ENCODE measurements at regions not wholly inside any gene's neighbourhood (a gene's known extent, or its start where the extent isn't known, plus 50 kb on each side); places are given as distances from the start of the nearest gene placed in this dataset.
A peak's percentile ranks its signal among the peaks of the same experiment; 100 is the strongest.

DNA sequence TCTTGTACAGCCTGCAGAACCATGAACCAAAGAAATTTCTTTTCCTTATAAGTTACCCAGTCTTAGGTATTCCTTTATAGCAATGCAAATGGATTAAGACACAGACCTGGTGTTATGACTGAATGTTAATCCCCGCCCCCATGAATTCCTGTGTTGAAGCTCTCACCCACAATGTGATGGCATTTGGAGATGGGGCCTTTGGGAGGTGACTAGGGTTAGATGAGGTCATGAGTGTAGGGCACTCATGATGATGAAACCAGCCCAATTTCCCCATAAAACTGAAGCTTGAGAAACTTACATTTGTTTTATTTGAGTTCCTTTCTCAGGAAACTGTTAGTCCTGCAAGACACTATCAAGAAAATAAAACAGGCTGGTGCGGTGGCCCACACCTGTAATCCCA lies 115.8 kb upstream of the THY1 start:
- TF ChIP-seq, protein P1, sequence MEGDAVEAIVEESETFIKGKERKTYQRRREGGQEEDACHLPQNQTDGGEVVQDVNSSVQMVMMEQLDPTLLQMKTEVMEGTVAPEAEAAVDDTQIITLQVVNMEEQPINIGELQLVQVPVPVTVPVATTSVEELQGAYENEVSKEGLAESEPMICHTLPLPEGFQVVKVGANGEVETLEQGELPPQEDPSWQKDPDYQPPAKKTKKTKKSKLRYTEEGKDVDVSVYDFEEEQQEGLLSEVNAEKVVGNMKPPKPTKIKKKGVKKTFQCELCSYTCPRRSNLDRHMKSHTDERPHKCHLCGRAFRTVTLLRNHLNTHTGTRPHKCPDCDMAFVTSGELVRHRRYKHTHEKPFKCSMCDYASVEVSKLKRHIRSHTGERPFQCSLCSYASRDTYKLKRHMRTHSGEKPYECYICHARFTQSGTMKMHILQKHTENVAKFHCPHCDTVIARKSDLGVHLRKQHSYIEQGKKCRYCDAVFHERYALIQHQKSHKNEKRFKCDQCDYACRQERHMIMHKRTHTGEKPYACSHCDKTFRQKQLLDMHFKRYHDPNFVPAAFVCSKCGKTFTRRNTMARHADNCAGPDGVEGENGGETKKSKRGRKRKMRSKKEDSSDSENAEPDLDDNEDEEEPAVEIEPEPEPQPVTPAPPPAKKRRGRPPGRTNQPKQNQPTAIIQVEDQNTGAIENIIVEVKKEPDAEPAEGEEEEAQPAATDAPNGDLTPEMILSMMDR (IDR thresholded peaks at IDR 0.05; ENCODE audit: poor library complexity, severe bottlenecking): no peak
- H3K4me3 ChIP-seq (ENCODE audit: severe bottlenecking): no peak overlapping the region
- no peaks in the 10 kb centered on the region for H3K36me3 ChIP-seq (ENCODE audit: low read depth)
- H3K27me3 ChIP-seq (ENCODE audit: insufficient read depth, poor library complexity, severe bottlenecking): no peaks in the 10 kb centered on the region
- H3K27ac ChIP-seq (ENCODE audit: poor library complexity, severe bottlenecking): no peak overlapping the region
- ATAC-seq (ENCODE audit: low read depth) (no peak), DNase-seq (ENCODE audit: low spot score) (peak; percentile 12)
- no peaks in the 10 kb centered on the region for H3K9me3 ChIP-seq (ENCODE audit: severe bottlenecking)
- H3K4me1 ChIP-seq (ENCODE audit: insufficient read depth, poor library complexity, severe bottlenecking): no peaks in the 10 kb centered on the region

DNA sequence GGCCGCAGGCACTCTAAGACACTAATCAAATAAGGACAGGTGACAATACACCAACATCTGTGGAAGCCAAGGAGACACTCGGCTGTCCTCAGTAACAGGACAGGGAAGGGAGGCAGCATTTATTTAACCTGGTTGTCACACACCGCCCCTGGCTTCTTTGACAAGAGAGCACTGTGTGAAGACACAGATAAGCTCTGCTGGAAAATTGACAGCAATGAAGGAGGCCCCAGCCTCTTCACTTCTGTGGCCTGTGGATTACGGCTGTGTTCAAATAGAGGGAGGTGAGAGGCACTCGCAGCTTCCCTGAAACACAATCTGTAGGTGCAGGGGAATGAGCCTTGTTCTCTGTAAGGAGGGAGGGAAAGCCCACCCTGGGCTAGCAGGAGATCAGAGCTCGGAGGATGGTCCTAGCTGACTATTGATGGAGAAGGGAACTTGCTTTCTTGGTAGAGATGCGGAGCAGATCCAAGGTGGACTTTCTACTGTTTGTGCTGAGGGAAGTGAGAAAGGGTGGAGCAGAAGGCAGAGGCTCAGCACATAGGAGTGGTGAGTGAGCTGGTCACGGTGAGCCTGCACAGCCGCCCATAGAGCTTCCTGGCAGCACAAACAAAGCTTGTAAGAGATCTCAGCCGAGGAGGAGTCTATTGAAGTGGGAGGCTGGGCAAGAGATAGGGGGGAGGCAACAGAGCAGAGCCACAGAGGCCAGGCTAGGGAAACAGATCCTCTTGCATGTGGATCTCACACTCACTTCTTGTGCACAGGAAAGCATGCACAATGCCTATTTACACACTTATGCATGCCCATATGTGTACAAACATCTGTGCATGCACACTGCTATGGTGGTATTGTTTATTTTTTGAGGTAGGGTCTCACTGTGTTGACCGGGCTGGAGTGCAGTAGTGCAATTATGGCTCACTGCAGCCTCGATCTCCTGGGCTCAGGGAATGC lies 114.6 kb upstream of the THY1 start:
- Histone ChIP-seq H3K9me3 (ENCODE audit: severe bottlenecking) (no peaks in the 10 kb centered on the region), H3K36me3 (ENCODE audit: low read depth) (no peaks in the 10 kb centered on the region), H3K4me3 (ENCODE audit: severe bottlenecking) (no peak overlapping the region), H3K4me1 (ENCODE audit: insufficient read depth, poor library complexity, severe bottlenecking) (no peaks in the 10 kb centered on the region), H3K27ac (ENCODE audit: poor library complexity, severe bottlenecking) (no peak overlapping the region), H3K27me3 (ENCODE audit: insufficient read depth, poor library complexity, severe bottlenecking) (no peaks in the 10 kb centered on the region)
- ATAC-seq (ENCODE audit: low read depth) (no peak), DNase-seq (ENCODE audit: low spot score) (peak; percentile 25)
- TF ChIP-seq, protein P1 (IDR thresholded peaks at IDR 0.05; ENCODE audit: poor library complexity, severe bottlenecking): no peak

DNA sequence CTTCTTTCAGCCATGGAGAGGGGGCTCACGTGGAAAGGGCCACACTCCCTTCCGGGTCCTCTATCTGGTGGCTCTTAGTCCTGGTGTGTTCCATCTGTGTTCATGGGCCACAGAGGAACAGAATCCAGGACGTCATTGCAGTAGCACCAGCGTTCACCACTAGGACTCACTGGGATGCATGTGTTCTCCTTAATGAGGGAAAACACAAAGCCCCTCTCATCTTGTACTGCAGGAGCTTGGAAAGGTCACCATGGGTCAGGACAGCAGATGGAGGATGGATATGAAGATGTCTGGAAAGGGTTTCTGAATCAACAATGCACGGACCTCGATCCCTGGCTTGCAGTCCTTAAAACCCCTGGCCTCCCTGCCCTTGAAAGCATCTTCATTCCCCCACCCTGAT lies 113.8 kb upstream of the THY1 start:
- DNase-seq (ENCODE audit: low spot score) (no peak), ATAC-seq (ENCODE audit: low read depth) (no peak)
- H3K27ac ChIP-seq (ENCODE audit: poor library complexity, severe bottlenecking): no peak overlapping the region
- no peak overlapping the region for H3K4me3 ChIP-seq (ENCODE audit: severe bottlenecking)
- TF ChIP-seq, protein P1 (IDR thresholded peaks at IDR 0.05; ENCODE audit: poor library complexity, severe bottlenecking): no peak
- H3K36me3 ChIP-seq (ENCODE audit: low read depth): no peaks in the 10 kb centered on the region
- H3K27me3 ChIP-seq (ENCODE audit: insufficient read depth, poor library complexity, severe bottlenecking): no peaks in the 10 kb centered on the region
- no peaks in the 10 kb centered on the region for H3K4me1 ChIP-seq (ENCODE audit: insufficient read depth, poor library complexity, severe bottlenecking)
- no peaks in the 10 kb centered on the region for H3K9me3 ChIP-seq (ENCODE audit: severe bottlenecking)

- no peak overlapping the region for H3K27ac ChIP-seq (ENCODE audit: poor library complexity, severe bottlenecking)
- no peaks in the 10 kb centered on the region for H3K36me3 ChIP-seq (ENCODE audit: low read depth)
- DNase-seq (ENCODE audit: low spot score) (peak; percentile 54), ATAC-seq (ENCODE audit: low read depth) (peak; percentile 84)
- no peaks in the 10 kb centered on the region for H3K9me3 ChIP-seq (ENCODE audit: severe bottlenecking)
- H3K4me1 ChIP-seq (ENCODE audit: insufficient read depth, poor library complexity, severe bottlenecking): no peaks in the 10 kb centered on the region
- H3K4me3 ChIP-seq (ENCODE audit: severe bottlenecking): no peak overlapping the region
- TF ChIP-seq, protein P1 (IDR thresholded peaks at IDR 0.05; ENCODE audit: poor library complexity, severe bottlenecking): peak; percentile 93
- no peaks in the 10 kb centered on the region for H3K27me3 ChIP-seq (ENCODE audit: insufficient read depth, poor library complexity, severe bottlenecking)
Measured at GRCh38 chr11:119533921-119534736, 111.2 kb upstream of the THY1 start.
